ENCODE measurements at regions not wholly inside any gene's neighbourhood (a gene's known extent, or its start where the extent isn't known, plus 50 kb on each side); places are given as distances from the start of the nearest gene placed in this dataset.

GRCh38 chr6:119541132-119541905 is 191.8 kb upstream of the MAN1A1 start:
- H3K27me3 Mint-ChIP-seq (ENCODE audit: low read depth, poor library complexity), result peaks cover 7% of the 10 kb centered on the region
- no peaks in the 10 kb centered on the region for H3K36me3 Mint-ChIP-seq (ENCODE audit: low read depth)

GRCh38 chr6:119540417-119540816 is 190.9 kb upstream of the MAN1A1 start:
- no peak for TF ChIP-seq CTCF (IDR thresholded peaks at IDR 0.05)
- Mint-ChIP-seq H3K36me3 (ENCODE audit: low read depth) (no peaks in the 10 kb centered on the region), H3K27ac (no peak overlapping the region), H3K9me3 (no peaks in the 10 kb centered on the region), H3K27me3 (ENCODE audit: low read depth, poor library complexity) (peaks cover 11% of the 10 kb centered on the region), H3K4me1 (no peaks in the 10 kb centered on the region), H3K4me3 (no peak overlapping the region)
- no peak for DNase-seq

More at GRCh38 chr6:119541132-119541905, 191.8 kb upstream of the MAN1A1 start:
- Mint-ChIP-seq H3K4me3 (no peak overlapping the region), H3K27ac (no peak overlapping the region), H3K4me1 (no peaks in the 10 kb centered on the region), H3K9me3 (no peaks in the 10 kb centered on the region)
- TF ChIP-seq CTCF (IDR thresholded peaks at IDR 0.05), result no peak
- DNase-seq, result no peak

GRCh38 chr6:119539066-119539746 is 189.6 kb upstream of the MAN1A1 start:
- no peaks in the 10 kb centered on the region for H3K4me1 Mint-ChIP-seq
- no peak for TF ChIP-seq CTCF (IDR thresholded peaks at IDR 0.05)
- H3K9me3 Mint-ChIP-seq, result no peaks in the 10 kb centered on the region
- DNase-seq, result no peak
- H3K4me3 Mint-ChIP-seq, result no peak overlapping the region
- peaks cover 8% of the 10 kb centered on the region for H3K27me3 Mint-ChIP-seq (ENCODE audit: low read depth, poor library complexity)
- no peaks in the 10 kb centered on the region for H3K36me3 Mint-ChIP-seq (ENCODE audit: low read depth)
- H3K27ac Mint-ChIP-seq, result no peak overlapping the region

GRCh38 chr6:119536666-119537065 is 187.1 kb upstream of the MAN1A1 start:
- H3K9me3 Mint-ChIP-seq, result no peaks in the 10 kb centered on the region
- H3K4me1 Mint-ChIP-seq, result no peaks in the 10 kb centered on the region
- DNase-seq, result no peak
- no peak for TF ChIP-seq CTCF (IDR thresholded peaks at IDR 0.05)
- H3K4me3 Mint-ChIP-seq, result no peak overlapping the region
- peaks cover 7% of the 10 kb centered on the region for H3K27me3 Mint-ChIP-seq (ENCODE audit: low read depth, poor library complexity)
- H3K27ac Mint-ChIP-seq, result no peak overlapping the region
- no peaks in the 10 kb centered on the region for H3K36me3 Mint-ChIP-seq (ENCODE audit: low read depth)

GRCh38 chr6:119535332-119535731 is 185.8 kb upstream of the MAN1A1 start:
- TF ChIP-seq CTCF (IDR thresholded peaks at IDR 0.05), result no peak
- Mint-ChIP-seq H3K27ac (no peak overlapping the region), H3K36me3 (ENCODE audit: low read depth) (no peaks in the 10 kb centered on the region), H3K27me3 (ENCODE audit: low read depth, poor library complexity) (peaks cover 7% of the 10 kb centered on the region), H3K4me3 (no peak overlapping the region), H3K4me1 (no peaks in the 10 kb centered on the region), H3K9me3 (no peaks in the 10 kb centered on the region)
- DNase-seq, result no peak
